Osteocyte (in vitro differentiated cells): ENCODE measurements at regions not wholly inside any gene's neighbourhood (a gene's known extent, or its start where the extent isn't known, plus 50 kb on each side); places are given as distances from the start of the nearest gene placed in this dataset.

Source experiments
- DNase-seq: peaks from one replicate; pipeline ENCODE4 v3.0.0; 2021; ENCODE audit warnings: mixed read lengths; ENCODE audit not compliant: unreplicated experiment; ENCODE audit errors: extremely low spot score
- H3K27ac Mint-ChIP-seq: one replicate; pipeline ENCODE4 v1.8.0; 2021; ENCODE audit warnings: mild to moderate bottlenecking, mixed read lengths; ENCODE audit not compliant: unreplicated experiment
- H3K27me3 Mint-ChIP-seq: one replicate; pipeline ENCODE4 v1.8.0; 2021; ENCODE audit warnings: mixed read lengths; ENCODE audit not compliant: unreplicated experiment
- H3K36me3 Mint-ChIP-seq: one replicate; pipeline ENCODE4 v1.8.0; 2021; ENCODE audit warnings: mixed read lengths; ENCODE audit not compliant: unreplicated experiment
- H3K4me1 Mint-ChIP-seq: one replicate; pipeline ENCODE4 v1.8.0; 2021; ENCODE audit warnings: mixed read lengths; ENCODE audit not compliant: unreplicated experiment
- H3K4me3 Mint-ChIP-seq: one replicate; pipeline ENCODE4 v1.8.0; 2021; ENCODE audit warnings: mild to moderate bottlenecking, moderate library complexity, mixed read lengths; ENCODE audit not compliant: unreplicated experiment
- H3K9me3 Mint-ChIP-seq: one replicate; pipeline ENCODE4 v1.8.0; 2021; ENCODE audit warnings: mixed read lengths; ENCODE audit not compliant: unreplicated experiment
- TF ChIP-seq, protein P1 (sequence below): fragments of 200-600 bp; sonication (generic); IDR thresholded peaks from 2 replicates; pipeline ENCODE4 v1.5.0; 2021; ENCODE audit warnings: antibody characterized with exemption, mild to moderate bottlenecking, moderate library complexity

DNA sequence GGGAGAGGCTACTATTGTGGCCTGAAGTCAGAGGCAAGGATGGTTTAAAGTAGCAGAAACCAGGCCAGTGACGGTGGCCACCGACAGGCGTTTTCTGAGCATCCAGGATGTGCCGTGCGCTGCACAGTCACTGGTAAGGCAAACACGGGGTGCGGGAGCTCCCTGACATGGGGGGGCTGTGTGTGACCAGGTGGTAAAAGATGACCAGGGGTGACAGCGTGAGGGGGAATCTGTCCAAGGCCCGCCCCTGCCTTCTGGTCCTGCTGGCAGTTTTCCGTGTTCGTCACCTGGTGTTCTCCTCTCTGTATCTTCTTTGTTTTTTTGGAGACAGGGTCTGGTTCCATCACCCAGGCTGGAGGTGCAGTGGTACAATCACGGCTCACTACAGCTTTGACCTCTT, 167.4 kb downstream of the ICE1 start:
- no peak overlapping the region for H3K27ac Mint-ChIP-seq
- H3K9me3 Mint-ChIP-seq: no peaks in the 10 kb centered on the region
- H3K36me3 Mint-ChIP-seq: no peaks in the 10 kb centered on the region
- H3K4me1 Mint-ChIP-seq: no peaks in the 10 kb centered on the region
- no peaks in the 10 kb centered on the region for H3K27me3 Mint-ChIP-seq
- no peak overlapping the region for H3K4me3 Mint-ChIP-seq
- DNase-seq: no peak
- TF ChIP-seq, protein P1, sequence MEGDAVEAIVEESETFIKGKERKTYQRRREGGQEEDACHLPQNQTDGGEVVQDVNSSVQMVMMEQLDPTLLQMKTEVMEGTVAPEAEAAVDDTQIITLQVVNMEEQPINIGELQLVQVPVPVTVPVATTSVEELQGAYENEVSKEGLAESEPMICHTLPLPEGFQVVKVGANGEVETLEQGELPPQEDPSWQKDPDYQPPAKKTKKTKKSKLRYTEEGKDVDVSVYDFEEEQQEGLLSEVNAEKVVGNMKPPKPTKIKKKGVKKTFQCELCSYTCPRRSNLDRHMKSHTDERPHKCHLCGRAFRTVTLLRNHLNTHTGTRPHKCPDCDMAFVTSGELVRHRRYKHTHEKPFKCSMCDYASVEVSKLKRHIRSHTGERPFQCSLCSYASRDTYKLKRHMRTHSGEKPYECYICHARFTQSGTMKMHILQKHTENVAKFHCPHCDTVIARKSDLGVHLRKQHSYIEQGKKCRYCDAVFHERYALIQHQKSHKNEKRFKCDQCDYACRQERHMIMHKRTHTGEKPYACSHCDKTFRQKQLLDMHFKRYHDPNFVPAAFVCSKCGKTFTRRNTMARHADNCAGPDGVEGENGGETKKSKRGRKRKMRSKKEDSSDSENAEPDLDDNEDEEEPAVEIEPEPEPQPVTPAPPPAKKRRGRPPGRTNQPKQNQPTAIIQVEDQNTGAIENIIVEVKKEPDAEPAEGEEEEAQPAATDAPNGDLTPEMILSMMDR: no peak

DNA sequence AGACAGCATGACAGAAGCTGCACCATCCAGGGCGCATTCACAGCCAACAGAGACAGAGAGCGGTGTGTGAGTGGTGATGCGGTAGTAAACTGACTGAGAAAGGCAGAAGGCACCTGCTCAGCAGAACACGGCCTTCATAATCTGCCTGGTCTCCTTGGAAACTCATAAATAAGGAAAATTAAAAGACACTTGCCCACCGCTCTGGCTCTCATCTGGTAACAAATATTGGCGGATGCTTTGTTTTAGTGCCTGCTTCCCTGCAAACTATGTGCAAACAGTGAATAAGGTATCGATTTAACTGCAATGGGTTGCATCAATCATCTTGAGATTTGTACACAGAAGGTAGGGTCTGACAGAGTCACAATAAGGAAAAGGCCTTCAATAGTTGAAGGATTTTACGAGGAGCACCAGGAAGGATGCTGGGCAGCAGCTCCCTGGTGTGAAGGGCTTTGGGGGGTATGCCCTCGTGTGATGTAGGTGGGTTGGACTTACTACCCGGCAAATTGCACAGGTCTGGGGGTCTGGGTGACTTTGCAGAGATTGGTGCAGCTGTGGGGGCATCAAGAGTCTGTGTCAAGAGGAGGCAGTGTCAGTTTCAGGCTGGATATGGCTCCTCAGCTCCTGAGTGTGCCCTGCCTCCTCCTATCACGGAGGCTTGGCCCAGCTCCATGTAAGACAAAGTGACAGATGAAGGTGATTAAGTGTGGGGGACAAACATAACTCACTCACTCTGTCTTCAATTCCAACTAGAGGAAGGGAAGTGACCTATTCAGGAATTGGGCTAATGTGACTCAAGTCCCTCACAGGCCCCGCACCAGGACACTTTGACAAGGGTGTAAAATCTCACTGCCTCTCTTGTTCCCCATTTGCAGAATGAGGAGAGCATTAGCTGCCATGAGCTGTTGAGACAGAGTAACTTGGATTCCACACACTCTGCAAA, 166.7 kb downstream of the ICE1 start:
- H3K4me3 Mint-ChIP-seq: no peak overlapping the region
- H3K4me1 Mint-ChIP-seq: no peaks in the 10 kb centered on the region
- no peak overlapping the region for H3K27ac Mint-ChIP-seq
- no peaks in the 10 kb centered on the region for H3K27me3 Mint-ChIP-seq
- TF ChIP-seq, protein P1: no peak
- no peaks in the 10 kb centered on the region for H3K9me3 Mint-ChIP-seq
- H3K36me3 Mint-ChIP-seq: no peaks in the 10 kb centered on the region
- DNase-seq: no peak

DNA sequence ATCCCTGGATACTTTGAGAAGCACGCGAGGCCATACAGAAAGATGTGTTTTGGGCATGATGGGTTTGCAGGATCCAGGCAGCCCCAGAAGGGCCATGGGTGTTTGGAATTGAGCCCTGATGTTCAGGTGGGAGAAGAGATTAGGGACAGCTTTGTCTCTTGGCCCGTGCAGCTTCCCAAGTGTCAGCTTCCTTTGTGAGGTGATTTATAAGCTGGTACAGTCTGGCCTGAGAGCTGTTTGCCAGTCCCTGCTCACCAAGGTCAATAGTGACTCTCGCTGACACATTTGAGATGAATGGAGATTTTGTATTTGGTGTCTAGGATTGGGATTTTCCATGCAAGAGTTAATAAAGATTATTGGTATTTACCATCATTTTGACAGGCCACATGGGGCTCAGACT, 165.9 kb downstream of the ICE1 start:
- Mint-ChIP-seq H3K36me3 (no peaks in the 10 kb centered on the region), H3K9me3 (no peaks in the 10 kb centered on the region), H3K4me1 (no peaks in the 10 kb centered on the region), H3K27ac (no peak overlapping the region), H3K4me3 (no peak overlapping the region), H3K27me3 (no peaks in the 10 kb centered on the region)
- TF ChIP-seq, protein P1: no peak
- DNase-seq: no peak

DNA sequence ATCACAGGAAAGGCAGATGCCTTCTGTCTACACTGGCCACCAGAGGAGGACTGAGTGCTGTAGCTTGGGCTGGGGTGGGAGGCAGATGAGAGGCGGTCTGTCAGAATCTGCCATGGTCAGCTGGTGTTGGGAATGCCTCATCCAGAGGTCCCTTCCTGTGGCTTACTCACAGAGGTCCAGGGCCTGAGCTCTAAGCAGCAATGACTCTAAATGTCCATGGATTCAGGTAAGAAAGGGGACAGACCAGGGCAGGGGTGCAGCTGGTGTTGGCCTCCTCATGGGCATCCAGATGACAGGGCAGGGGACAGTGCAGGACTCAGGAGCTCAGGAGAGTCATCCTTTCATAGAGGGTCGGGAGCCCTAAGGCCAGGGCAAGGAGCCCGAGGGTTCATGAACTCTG, 165.0 kb downstream of the ICE1 start:
- no peak overlapping the region for H3K4me3 Mint-ChIP-seq
- no peak for DNase-seq
- H3K27ac Mint-ChIP-seq: no peak overlapping the region
- no peaks in the 10 kb centered on the region for H3K36me3 Mint-ChIP-seq
- TF ChIP-seq, protein P1: no peak
- no peaks in the 10 kb centered on the region for H3K27me3 Mint-ChIP-seq
- H3K4me1 Mint-ChIP-seq: no peaks in the 10 kb centered on the region
- no peaks in the 10 kb centered on the region for H3K9me3 Mint-ChIP-seq

DNA sequence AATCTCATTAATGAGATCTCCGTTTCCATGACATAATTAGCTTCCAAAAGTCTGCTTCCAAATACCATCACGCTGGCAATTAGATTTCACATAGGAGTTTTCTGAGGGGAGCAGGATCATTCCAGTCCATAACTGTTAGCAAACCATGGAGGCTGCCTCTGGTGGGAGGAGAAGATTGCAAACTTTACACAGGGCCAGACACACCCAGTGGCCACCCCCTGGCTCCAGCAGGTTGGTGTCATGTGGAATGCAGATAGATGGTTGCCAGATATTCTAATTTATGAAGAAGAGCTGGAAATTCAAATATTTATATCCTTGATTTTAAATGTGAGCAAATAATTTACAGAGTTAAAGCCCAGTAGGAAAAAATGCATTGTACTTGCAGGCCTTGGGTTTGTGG, 164.2 kb downstream of the ICE1 start:
- Mint-ChIP-seq H3K9me3 (no peaks in the 10 kb centered on the region), H3K4me3 (no peak overlapping the region), H3K36me3 (no peaks in the 10 kb centered on the region), H3K27ac (no peak overlapping the region), H3K27me3 (no peaks in the 10 kb centered on the region), H3K4me1 (no peaks in the 10 kb centered on the region)
- DNase-seq: no peak
- TF ChIP-seq, protein P1: no peak
